Neural cell (in vitro differentiated cells): ENCODE measurements at regions not wholly inside any gene's neighbourhood (a gene's known extent, or its start where the extent isn't known, plus 50 kb on each side); places are given as distances from the start of the nearest gene placed in this dataset.
"Not testable (repeated sequence)": the region's sequence is repeated elsewhere in the genome, so short reads cannot be mapped to it uniquely, and the experiment has no call there.

ENCODE experiments used
- H2AFZ ChIP-seq: fragments of 200-600, 300-800 bp; sonication (generic), shearing (Covaris generic); 2 replicates; pipeline ENCODE4 v1.6.0; 2014; ENCODE audit warnings: low read depth, mild to moderate bottlenecking, antibody characterized with exemption, low read length, moderate library complexity
- H3F3A ChIP-seq: fragments of 200-600 bp; shearing (Covaris generic); 2 replicates; pipeline ENCODE4 v1.6.1; 2016; ENCODE audit warnings: mild to moderate bottlenecking, moderate library complexity, mixed read lengths, antibody characterized with exemption, low read length; ENCODE audit not compliant: insufficient read depth, poor library complexity, severe bottlenecking
- H3K27ac ChIP-seq: fragments of 200-600, 300-800 bp; sonication (generic), shearing (Covaris generic); 2 replicates; pipeline ENCODE4 v1.5.1; 2014; ENCODE audit warnings: mild to moderate bottlenecking, low read length, moderate library complexity
- H3K27me3 ChIP-seq: fragments of 300-800, 200-600 bp; sonication (generic), shearing (Covaris generic); 2 replicates; pipeline ENCODE4 v1.6.0; 2014; ENCODE audit warnings: mild to moderate bottlenecking, low read depth, low read length, moderate library complexity; ENCODE audit not compliant: insufficient read depth
- H3K36me3 ChIP-seq: fragments of 300-800, 200-600 bp; sonication (generic), shearing (Covaris generic); 2 replicates; pipeline ENCODE4 v1.5.1; 2014; ENCODE audit warnings: mild to moderate bottlenecking, antibody characterized with exemption, low read length, moderate library complexity; ENCODE audit not compliant: insufficient read depth
- H3K4me2 ChIP-seq: fragments of 300-800, 200-600 bp; sonication (generic), shearing (Covaris generic); 2 replicates; pipeline ENCODE4 v1.6.0; 2014; ENCODE audit warnings: mild to moderate bottlenecking, low read length
- H3K4me3 ChIP-seq: fragments of 300-800, 200-600 bp; sonication (generic), shearing (Covaris generic); 2 replicates; pipeline ENCODE4 v1.5.1; 2014; ENCODE audit warnings: mild to moderate bottlenecking, low read length, moderate library complexity
- H3K79me2 ChIP-seq: fragments of 200-600 bp; shearing (Covaris generic); replicated peaks from 2 replicates; pipeline ENCODE4 v1.6.0; 2014; ENCODE audit warnings: mild to moderate bottlenecking, low read length, moderate library complexity; ENCODE audit not compliant: insufficient read depth
- H3K9ac ChIP-seq: fragments of 300-800, 200-600 bp; sonication (generic), shearing (Covaris generic); 2 replicates; pipeline ENCODE4 v1.6.1; 2016; ENCODE audit warnings: mild to moderate bottlenecking, low read length, mixed read lengths
- H3K9me2 ChIP-seq: fragments of 200-600 bp; shearing (Covaris generic); 2 replicates; pipeline ENCODE4 v1.6.1; 2016; ENCODE audit warnings: mild to moderate bottlenecking, low read length, mixed read lengths; ENCODE audit not compliant: insufficient read depth
- H3K9me3 ChIP-seq: fragments of 200-600, 300-800 bp; sonication (generic), shearing (Covaris generic); 2 replicates; pipeline ENCODE4 v1.6.1; 2016; ENCODE audit warnings: mild to moderate bottlenecking, mixed run types, low read length, moderate library complexity, mixed read lengths
- H4K20me1 ChIP-seq: fragments of 200-600 bp; shearing (Covaris generic); 2 replicates; pipeline ENCODE4 v1.6.1; 2016; ENCODE audit warnings: mild to moderate bottlenecking, mixed run types; ENCODE audit not compliant: insufficient read depth
- EP300 ChIP-seq: fragments of 450-650 bp; conservative IDR thresholded peaks from 2 replicates; pipeline ENCODE4 v1.6.1; 2014; ENCODE audit warnings: antibody characterized with exemption, mild to moderate bottlenecking, moderate library complexity; ENCODE audit not compliant: poor library complexity, severe bottlenecking
- EZH2 ChIP-seq: fragments of 200-600, 300-800 bp; shearing (Covaris generic), sonication (generic); IDR thresholded peaks from 2 replicates; pipeline ENCODE4 v1.6.1; 2014; ENCODE audit warnings: antibody characterized with exemption, low read length, borderline replicate concordance, mild to moderate bottlenecking; ENCODE audit not compliant: insufficient read depth, poor library complexity, severe bottlenecking
- MXI1 ChIP-seq: fragments of 450-650 bp; conservative IDR thresholded peaks from 2 replicates; pipeline ENCODE4 v1.6.1; 2014; ENCODE audit warnings: antibody characterized with exemption, mild to moderate bottlenecking; ENCODE audit not compliant: poor library complexity, severe bottlenecking
- POLR2AphosphoS5 ChIP-seq: IDR thresholded peaks from 2 replicates; pipeline ENCODE4 v1.6.1; 2012
- RAD21 ChIP-seq: fragments of 450-650 bp; conservative IDR thresholded peaks from 2 replicates; pipeline ENCODE4 v1.6.1; 2014; ENCODE audit warnings: antibody characterized with exemption, mild to moderate bottlenecking, moderate library complexity
- SMC3 ChIP-seq: fragments of 450-650 bp; conservative IDR thresholded peaks from 2 replicates; pipeline ENCODE4 v1.6.1; 2014; ENCODE audit warnings: antibody characterized with exemption, mild to moderate bottlenecking, moderate library complexity; ENCODE audit not compliant: poor library complexity
- TAF1 ChIP-seq: IDR thresholded peaks from 2 replicates; pipeline ENCODE4 v1.6.1; 2012; ENCODE audit warnings: low read depth
- TF ChIP-seq, protein P1 (sequence below): IDR thresholded peaks from 2 replicates; pipeline ENCODE4 v1.6.1; 2012; ENCODE audit warnings: borderline replicate concordance
- TF ChIP-seq, protein P2 (sequence below): fragments of 450-650 bp; IDR thresholded peaks from 2 replicates; pipeline ENCODE4 v1.5.1; 2014; ENCODE audit warnings: antibody characterized with exemption, mild to moderate bottlenecking, moderate library complexity; ENCODE audit not compliant: poor library complexity, severe bottlenecking

DNA sequence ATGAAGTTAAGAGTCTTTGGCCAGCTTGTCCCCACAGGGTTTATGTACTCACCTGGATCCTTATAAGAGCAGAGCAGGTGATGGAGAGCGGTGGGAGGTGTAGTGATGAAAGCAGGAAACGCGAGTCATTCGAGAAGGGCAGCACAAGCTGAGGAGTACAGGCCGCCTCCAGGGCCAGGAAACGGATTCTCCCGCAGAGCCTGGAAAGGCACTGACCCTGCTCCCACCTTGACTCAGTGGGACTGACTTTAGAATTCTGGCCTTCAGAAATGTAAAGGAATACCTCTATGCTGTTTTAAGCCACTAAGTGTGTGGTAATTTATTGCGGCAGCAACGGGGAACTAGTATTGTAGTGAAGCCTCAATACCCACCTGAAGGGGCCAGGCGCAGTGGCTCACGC lies 137.7 kb upstream of the KCTD7 start:
- H3K4me3 ChIP-seq, H3K27me3 ChIP-seq, H3K9ac ChIP-seq, H3K4me2 ChIP-seq, H3K79me2 ChIP-seq, H3K9me2 ChIP-seq, H3K27ac ChIP-seq, H3F3A ChIP-seq, H3K9me3 ChIP-seq, H4K20me1 ChIP-seq, H3K36me3 ChIP-seq, H2AFZ ChIP-seq: not testable (repeated sequence)

DNA sequence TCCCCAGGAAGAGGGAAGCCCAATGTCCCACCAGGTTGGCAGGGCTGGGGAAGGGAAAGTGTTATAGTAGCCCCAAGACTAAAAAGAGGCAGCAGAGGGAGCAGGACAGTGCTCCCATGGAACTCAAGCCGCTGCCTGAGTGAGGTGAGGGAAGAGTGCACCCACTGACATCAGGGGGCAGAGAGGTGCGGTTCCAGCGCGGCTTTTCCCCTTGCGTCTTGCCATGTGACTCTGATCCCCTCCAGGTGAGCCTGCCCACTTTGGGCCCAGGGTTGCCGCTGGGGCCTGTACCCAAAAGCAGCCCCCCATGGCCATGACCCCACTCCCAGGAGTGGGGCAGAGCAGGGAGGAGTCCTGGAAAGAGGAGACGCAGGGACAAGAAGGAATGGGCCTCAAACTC lies 136.3 kb upstream of the KCTD7 start:
- H3K27ac ChIP-seq, result peak overlapping the region; percentile 95
- H3K9me3 ChIP-seq, H3F3A ChIP-seq, H3K36me3 ChIP-seq, H2AFZ ChIP-seq, H3K79me2 ChIP-seq, H3K27me3 ChIP-seq, H4K20me1 ChIP-seq, H3K4me2 ChIP-seq, H3K9me2 ChIP-seq: not testable (repeated sequence)
- peak overlapping the region; percentile 95 for H3K9ac ChIP-seq
- peak overlapping the region; percentile 90 for H3K4me3 ChIP-seq

DNA sequence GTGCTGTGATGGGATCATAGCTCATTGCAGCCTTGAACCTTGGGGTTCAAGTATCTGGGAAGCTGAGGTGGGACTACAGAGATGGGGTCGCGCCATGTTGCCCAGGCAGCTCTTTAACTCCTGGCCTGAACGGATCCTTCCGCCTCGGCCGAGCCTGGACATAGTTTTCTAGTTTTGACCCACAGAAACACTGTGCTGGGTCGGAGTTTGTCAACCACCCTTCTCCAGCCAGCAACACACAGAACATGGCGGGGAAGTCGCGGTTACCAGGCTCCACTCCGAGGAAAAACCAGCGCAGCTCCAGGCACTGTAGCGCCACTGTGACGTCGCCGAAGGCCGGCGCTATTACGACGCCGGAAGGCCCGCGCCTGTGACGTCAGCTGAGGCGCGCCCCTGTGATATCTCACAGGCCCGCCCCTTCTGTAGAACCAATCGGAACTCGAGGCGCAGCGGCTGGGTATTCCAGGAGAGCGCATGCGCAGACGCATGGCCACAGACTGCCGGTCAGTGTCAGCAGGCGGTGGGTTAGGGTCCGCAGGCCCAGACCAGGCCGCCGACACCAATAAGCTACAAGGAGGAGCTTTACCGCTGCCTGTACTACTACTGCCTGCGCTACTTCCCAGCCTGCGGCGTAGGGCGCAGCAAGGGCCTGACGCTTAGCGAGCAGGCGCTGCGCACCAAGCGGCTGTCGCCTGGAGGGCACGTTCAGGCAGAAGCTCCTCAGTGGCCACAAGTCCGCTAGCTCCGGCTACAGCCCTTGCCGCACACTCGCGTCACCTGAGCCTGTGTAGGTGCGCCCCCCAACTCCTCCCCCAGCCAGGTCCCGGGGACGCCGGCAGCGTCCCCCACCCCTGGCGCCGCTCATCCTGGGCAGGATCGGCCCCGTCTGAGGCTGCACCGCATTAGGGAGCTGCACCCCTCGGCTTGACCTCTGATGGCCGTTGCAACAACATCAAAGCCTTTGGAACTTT lies 135.2 kb upstream of the KCTD7 start:
- H3K9me2 ChIP-seq, result no peaks in the 10 kb centered on the region
- peak overlapping the region; percentile 95 for H3K27ac ChIP-seq
- no peaks in the 10 kb centered on the region for H4K20me1 ChIP-seq
- no peaks in the 10 kb centered on the region for H3F3A ChIP-seq
- H3K9ac ChIP-seq, result peak overlapping the region; percentile 95
- H3K36me3 ChIP-seq, result no peaks in the 10 kb centered on the region
- peaks cover 5% of the 10 kb centered on the region for H3K79me2 ChIP-seq
- TF ChIP-seq RAD21 (peak; percentile 52), SMC3 (peak; percentile 59), EZH2 (no peak), EP300 (peak; percentile 76), MXI1 (peak; percentile 65), TAF1 (peak; percentile 72), POLR2AphosphoS5 (peak; percentile 98)
- TF ChIP-seq, protein P1, sequence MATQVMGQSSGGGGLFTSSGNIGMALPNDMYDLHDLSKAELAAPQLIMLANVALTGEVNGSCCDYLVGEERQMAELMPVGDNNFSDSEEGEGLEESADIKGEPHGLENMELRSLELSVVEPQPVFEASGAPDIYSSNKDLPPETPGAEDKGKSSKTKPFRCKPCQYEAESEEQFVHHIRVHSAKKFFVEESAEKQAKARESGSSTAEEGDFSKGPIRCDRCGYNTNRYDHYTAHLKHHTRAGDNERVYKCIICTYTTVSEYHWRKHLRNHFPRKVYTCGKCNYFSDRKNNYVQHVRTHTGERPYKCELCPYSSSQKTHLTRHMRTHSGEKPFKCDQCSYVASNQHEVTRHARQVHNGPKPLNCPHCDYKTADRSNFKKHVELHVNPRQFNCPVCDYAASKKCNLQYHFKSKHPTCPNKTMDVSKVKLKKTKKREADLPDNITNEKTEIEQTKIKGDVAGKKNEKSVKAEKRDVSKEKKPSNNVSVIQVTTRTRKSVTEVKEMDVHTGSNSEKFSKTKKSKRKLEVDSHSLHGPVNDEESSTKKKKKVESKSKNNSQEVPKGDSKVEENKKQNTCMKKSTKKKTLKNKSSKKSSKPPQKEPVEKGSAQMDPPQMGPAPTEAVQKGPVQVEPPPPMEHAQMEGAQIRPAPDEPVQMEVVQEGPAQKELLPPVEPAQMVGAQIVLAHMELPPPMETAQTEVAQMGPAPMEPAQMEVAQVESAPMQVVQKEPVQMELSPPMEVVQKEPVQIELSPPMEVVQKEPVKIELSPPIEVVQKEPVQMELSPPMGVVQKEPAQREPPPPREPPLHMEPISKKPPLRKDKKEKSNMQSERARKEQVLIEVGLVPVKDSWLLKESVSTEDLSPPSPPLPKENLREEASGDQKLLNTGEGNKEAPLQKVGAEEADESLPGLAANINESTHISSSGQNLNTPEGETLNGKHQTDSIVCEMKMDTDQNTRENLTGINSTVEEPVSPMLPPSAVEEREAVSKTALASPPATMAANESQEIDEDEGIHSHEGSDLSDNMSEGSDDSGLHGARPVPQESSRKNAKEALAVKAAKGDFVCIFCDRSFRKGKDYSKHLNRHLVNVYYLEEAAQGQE, result peak; percentile 75
- TF ChIP-seq, protein P2, sequence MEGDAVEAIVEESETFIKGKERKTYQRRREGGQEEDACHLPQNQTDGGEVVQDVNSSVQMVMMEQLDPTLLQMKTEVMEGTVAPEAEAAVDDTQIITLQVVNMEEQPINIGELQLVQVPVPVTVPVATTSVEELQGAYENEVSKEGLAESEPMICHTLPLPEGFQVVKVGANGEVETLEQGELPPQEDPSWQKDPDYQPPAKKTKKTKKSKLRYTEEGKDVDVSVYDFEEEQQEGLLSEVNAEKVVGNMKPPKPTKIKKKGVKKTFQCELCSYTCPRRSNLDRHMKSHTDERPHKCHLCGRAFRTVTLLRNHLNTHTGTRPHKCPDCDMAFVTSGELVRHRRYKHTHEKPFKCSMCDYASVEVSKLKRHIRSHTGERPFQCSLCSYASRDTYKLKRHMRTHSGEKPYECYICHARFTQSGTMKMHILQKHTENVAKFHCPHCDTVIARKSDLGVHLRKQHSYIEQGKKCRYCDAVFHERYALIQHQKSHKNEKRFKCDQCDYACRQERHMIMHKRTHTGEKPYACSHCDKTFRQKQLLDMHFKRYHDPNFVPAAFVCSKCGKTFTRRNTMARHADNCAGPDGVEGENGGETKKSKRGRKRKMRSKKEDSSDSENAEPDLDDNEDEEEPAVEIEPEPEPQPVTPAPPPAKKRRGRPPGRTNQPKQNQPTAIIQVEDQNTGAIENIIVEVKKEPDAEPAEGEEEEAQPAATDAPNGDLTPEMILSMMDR, result peak; percentile 50
- H3K4me3 ChIP-seq, result peak overlapping the region; percentile 90
- no peaks in the 10 kb centered on the region for H3K27me3 ChIP-seq
- no peaks in the 10 kb centered on the region for H3K9me3 ChIP-seq
- peak overlapping the region; percentile 91 for H2AFZ ChIP-seq
- peak overlapping the region; percentile 66 for H3K4me2 ChIP-seq
